HG02678 (cell line): ENCODE measurements at regions not wholly inside any gene's neighbourhood (a gene's known extent, or its start where the extent isn't known, plus 50 kb on each side); places are given as distances from the start of the nearest gene placed in this dataset.

Experiments
- ATAC-seq: cut with Tn5 transposase; IDR thresholded peaks from one replicate; pipeline ENCODE4 v1.9.1; 2021; ENCODE audit warnings: mild to moderate bottlenecking, moderate library complexity; ENCODE audit not compliant: unreplicated experiment

- no peak for ATAC-seq
These were observed 182.2 kb downstream of the ABCC12 start for GRCh38 chr16:47973552-47973951.

- ATAC-seq, result no peak
These were observed 183.4 kb downstream of the ABCC12 start for GRCh38 chr16:47972246-47972985.

- ATAC-seq, result no peak
These were observed 184.6 kb downstream of the ABCC12 start for GRCh38 chr16:47971225-47971624.

- no peak for ATAC-seq
These were observed 185.4 kb downstream of the ABCC12 start for GRCh38 chr16:47970291-47970931.

GRCh38 chr16:47967374-47967773, 188.4 kb downstream of the ABCC12 start:
- no peak for ATAC-seq

- no peak for ATAC-seq
These were observed 189.5 kb downstream of the ABCC12 start for GRCh38 chr16:47966325-47966724.

GRCh38 chr16:47965439-47965838, 190.4 kb downstream of the ABCC12 start:
- no peak for ATAC-seq

GRCh38 chr16:47958726-47959125, 197.1 kb downstream of the ABCC12 start:
- no peak for ATAC-seq

- no peak for ATAC-seq
These were observed 198.9 kb downstream of the ABCC12 start for GRCh38 chr16:47956916-47957315.

- ATAC-seq, result no peak
These were observed 206.1 kb downstream of the ABCC12 start for GRCh38 chr16:47949714-47950113.

- ATAC-seq, result no peak
These were observed 206.5 kb downstream of the ABCC12 start for GRCh38 chr16:47949276-47949675.

- no peak for ATAC-seq
These were observed 208.1 kb downstream of the ABCC12 start for GRCh38 chr16:47947723-47948122.

GRCh38 chr16:47946092-47946491, 209.7 kb downstream of the ABCC12 start:
- ATAC-seq, result no peak

- no peak for ATAC-seq
These were observed 211.2 kb downstream of the ABCC12 start for GRCh38 chr16:47944589-47944988.

GRCh38 chr16:47943235-47943634, 212.6 kb downstream of the ABCC12 start:
- no peak for ATAC-seq

- ATAC-seq, result no peak
These were observed 215.3 kb downstream of the ABCC12 start for GRCh38 chr16:47940466-47940865.

GRCh38 chr16:47939680-47940079, 216.1 kb downstream of the ABCC12 start:
- ATAC-seq, result no peak

- ATAC-seq, result no peak
These were observed 217.5 kb downstream of the ABCC12 start for GRCh38 chr16:47938272-47938671.

GRCh38 chr16:47928008-47928407, 227.8 kb downstream of the ABCC12 start:
- ATAC-seq, result no peak

- ATAC-seq, result no peak
These were observed 228.5 kb downstream of the ABCC12 start for GRCh38 chr16:47927330-47927729.

- ATAC-seq, result no peak
These were observed 229.9 kb downstream of the ABCC12 start for GRCh38 chr16:47925811-47926460.

- ATAC-seq, result no peak
These were observed 230.8 kb downstream of the ABCC12 start for GRCh38 chr16:47924950-47925349.
